HEK293 (cell line): ENCODE measurements at regions not wholly inside any gene's neighbourhood (a gene's known extent, or its start where the extent isn't known, plus 50 kb on each side); places are given as distances from the start of the nearest gene placed in this dataset.

Source experiments
- CTCF ChIA-PET: fragments of 350-600 bp; formaldehyde crosslinking; extraction: SDS; loops from one replicate; lab custom pipeline; 2021; ENCODE audit warnings: antibody characterized with exemption; lab: Yijun Ruan, JAX
- POLR2A ChIA-PET: fragments of 300-600 bp; formaldehyde crosslinking; extraction: SDS; loops from one replicate; lab custom pipeline; 2020; ENCODE audit warnings: antibody characterized with exemption, inconsistent platforms; lab: Yijun Ruan, JAX
- H3K27ac ChIP-seq: fragments of 200-500 bp; sonication (Bioruptor generic); 2 replicates; pipeline ENCODE4 v1.5.1; 2014; ENCODE audit warnings: low read depth, low read length, control low read depth, inconsistent platforms; ENCODE audit errors: extremely low read depth
- H3K36me3 ChIP-seq, 2 experiments: fragments of 200-500 bp in 1 of 2; sonication (Bioruptor generic) in 1 of 2; 1 replicate in 1 of 2; 2 replicates in 1 of 2; pipeline ENCODE4 v1.5.1; 2014 to 2017; ENCODE audit warnings: inconsistent platforms in 2 of 2, low read length in 2 of 2; ENCODE audit not compliant: control insufficient read depth in 2 of 2, insufficient read depth in 1 of 2
- H3K4me1 ChIP-seq: fragments of 200-500 bp; sonication (Bioruptor generic); 2 replicates; pipeline ENCODE4 v1.5.1; 2014; ENCODE audit warnings: mild to moderate bottlenecking, low read length, inconsistent platforms; ENCODE audit not compliant: control insufficient read depth, insufficient read depth
- H3K4me3 ChIP-seq: 2 replicates; pipeline ENCODE4 v1.5.1; 2011; ENCODE audit warnings: low read depth, mild to moderate bottlenecking, control low read depth, low read length, moderate library complexity
- H3K9me3 ChIP-seq: fragments of 200-500 bp; sonication (Bioruptor generic); 2 replicates; pipeline ENCODE4 v1.5.1; 2014; ENCODE audit warnings: low read depth, low read length, inconsistent platforms; ENCODE audit not compliant: control insufficient read depth, insufficient read depth
- ATF2 ChIP-seq: fragments of 450-650 bp; formaldehyde crosslinking; IDR thresholded peaks from 2 replicates; pipeline ENCODE4 v1.5.1; 2016; ENCODE audit warnings: missing biosample characterization, missing genetic modification characterization, low read depth
- MYNN ChIP-seq: fragments of 450-650 bp; formaldehyde crosslinking; IDR thresholded peaks from 2 replicates; pipeline ENCODE4 v1.5.1; 2016; ENCODE audit warnings: missing biosample characterization, missing genetic modification characterization, borderline replicate concordance
- PATZ1 ChIP-seq: fragments of 450-650 bp; formaldehyde crosslinking; IDR thresholded peaks from 2 replicates; pipeline ENCODE4 v1.5.1; 2016; ENCODE audit warnings: missing biosample characterization, missing genetic modification characterization
- PRDM1 ChIP-seq: fragments of 450-650 bp; formaldehyde crosslinking; IDR thresholded peaks from 2 replicates; pipeline ENCODE4; 2016; ENCODE audit warnings: missing biosample characterization, missing genetic modification characterization
- TCF7L2 ChIP-seq: IDR thresholded peaks from 2 replicates; pipeline ENCODE4 v1.6.1; 2011; ENCODE audit warnings: low read depth, mild to moderate bottlenecking, inconsistent platforms, low read length, moderate library complexity, borderline replicate concordance
- ZNF121 ChIP-seq: fragments of 450-650 bp; formaldehyde crosslinking; IDR thresholded peaks from 2 replicates; pipeline ENCODE4 v1.5.1; 2016; ENCODE audit warnings: missing biosample characterization, missing genetic modification characterization
- ZNF366 ChIP-seq: fragments of 450-650 bp; formaldehyde crosslinking; conservative IDR thresholded peaks from 2 replicates; pipeline ENCODE4 v1.5.1; 2016; ENCODE audit warnings: missing biosample characterization, missing genetic modification characterization
- ZNF404 ChIP-seq: fragments of 450-650 bp; formaldehyde crosslinking; IDR thresholded peaks from 2 replicates; pipeline ENCODE4 v1.5.1; 2017; ENCODE audit warnings: missing biosample characterization, missing genetic modification characterization
- ZNF704 ChIP-seq: fragments of 450-650 bp; formaldehyde crosslinking; IDR thresholded peaks from 2 replicates; pipeline ENCODE4 v1.5.1; 2016; ENCODE audit warnings: missing biosample characterization, missing genetic modification characterization
- TF ChIP-seq, protein P1 (sequence below): fragments of 450-650 bp; formaldehyde crosslinking; IDR thresholded peaks from 2 replicates; pipeline ENCODE4 v1.5.1; 2017; ENCODE audit warnings: missing biosample characterization, mild to moderate bottlenecking, missing genetic modification characterization, moderate library complexity
- TF ChIP-seq, protein P2 (sequence below): fragments of 450-650 bp; formaldehyde crosslinking; IDR thresholded peaks from 2 replicates; pipeline ENCODE4 v1.5.1; 2016; ENCODE audit warnings: missing biosample characterization, missing genetic modification characterization
- TF ChIP-seq, protein P3 (sequence below): fragments of 450-650 bp; formaldehyde crosslinking; IDR thresholded peaks from 2 replicates; pipeline ENCODE4 v1.5.1; 2016; ENCODE audit warnings: missing biosample characterization, missing genetic modification characterization, borderline replicate concordance

DNA sequence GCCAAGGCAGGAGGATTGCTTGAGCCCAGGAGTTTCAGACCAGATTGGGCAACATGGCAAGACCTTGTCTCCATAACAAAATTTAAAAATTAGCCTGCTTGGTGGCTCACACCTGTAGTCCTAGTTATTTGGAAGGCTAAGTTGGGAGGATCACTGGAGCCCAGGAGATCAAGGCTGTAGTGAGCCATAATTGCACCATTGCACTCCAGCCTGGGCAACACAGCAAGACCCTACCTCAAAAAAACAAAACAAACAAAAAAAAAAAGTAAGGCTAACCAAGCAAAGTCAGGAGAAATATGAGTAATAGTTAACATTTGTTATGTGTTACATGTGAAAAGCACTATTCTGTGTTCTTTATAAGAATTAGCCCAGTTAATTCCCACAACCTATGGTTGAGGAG, 74.7 kb downstream of the FOXB2 start:
- peaks cover 8% of the 10 kb centered on the region for H3K4me1 ChIP-seq
- no peak overlapping the region for H3K27ac ChIP-seq
- H3K4me3 ChIP-seq, result no peak overlapping the region
- H3K9me3 ChIP-seq, result no peaks in the 10 kb centered on the region
- H3K36me3 ChIP-seq, result no peaks in the 10 kb centered on the region
- TF ChIP-seq ZNF366 (tag by site-specific recombination) (no peak), ZNF121 (tag by site-specific recombination) (peak; percentile 73)
- CTCF ChIA-PET, result interaction anchor here (0.6 to 0.7 kb wide), 2 partner anchors 85 to 293 kb away, joined by 3 to 5 read pairs; no protein-coding TSS in a partner anchor
- POLR2A ChIA-PET, result no interaction called here

DNA sequence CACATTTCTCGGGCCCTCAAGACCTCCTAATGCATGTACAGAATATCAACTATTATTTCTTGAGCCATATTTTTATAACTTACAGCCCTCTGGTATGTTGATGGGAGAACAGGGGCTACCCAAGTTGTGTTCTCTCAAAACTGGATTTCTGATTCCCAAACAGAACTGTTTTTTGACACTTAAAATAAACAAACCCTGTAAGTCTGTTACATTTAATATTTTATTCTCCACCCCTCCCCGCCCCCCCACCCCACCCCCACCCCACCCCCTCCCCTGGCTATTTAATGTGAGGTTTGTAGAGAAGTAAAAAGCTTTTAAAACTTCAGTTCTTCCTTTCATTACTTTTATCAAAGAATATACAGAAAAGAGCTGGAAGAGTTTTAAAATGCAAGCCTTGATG, 77.9 kb downstream of the FOXB2 start:
- Histone ChIP-seq H3K4me1 (peaks cover 8% of the 10 kb centered on the region), H3K4me3 (no peak overlapping the region), H3K36me3 (no peaks in the 10 kb centered on the region), H3K27ac (no peak overlapping the region), H3K9me3 (no peaks in the 10 kb centered on the region)
- TF ChIP-seq, protein P1, sequence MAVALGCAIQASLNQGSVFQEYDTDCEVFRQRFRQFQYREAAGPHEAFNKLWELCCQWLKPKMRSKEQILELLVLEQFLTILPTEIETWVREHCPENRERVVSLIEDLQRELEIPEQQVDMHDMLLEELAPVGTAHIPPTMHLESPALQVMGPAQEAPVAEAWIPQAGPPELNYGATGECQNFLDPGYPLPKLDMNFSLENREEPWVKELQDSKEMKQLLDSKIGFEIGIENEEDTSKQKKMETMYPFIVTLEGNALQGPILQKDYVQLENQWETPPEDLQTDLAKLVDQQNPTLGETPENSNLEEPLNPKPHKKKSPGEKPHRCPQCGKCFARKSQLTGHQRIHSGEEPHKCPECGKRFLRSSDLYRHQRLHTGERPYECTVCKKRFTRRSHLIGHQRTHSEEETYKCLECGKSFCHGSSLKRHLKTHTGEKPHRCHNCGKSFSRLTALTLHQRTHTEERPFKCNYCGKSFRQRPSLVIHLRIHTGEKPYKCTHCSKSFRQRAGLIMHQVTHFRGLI, result no peak
- TF ChIP-seq ZNF704 (tag by site-specific recombination), result no peak
- no peak for TF ChIP-seq MYNN (tag by site-specific recombination)
- TF ChIP-seq ZNF404 (tag by site-specific recombination), result no peak
- TF ChIP-seq, protein P2, sequence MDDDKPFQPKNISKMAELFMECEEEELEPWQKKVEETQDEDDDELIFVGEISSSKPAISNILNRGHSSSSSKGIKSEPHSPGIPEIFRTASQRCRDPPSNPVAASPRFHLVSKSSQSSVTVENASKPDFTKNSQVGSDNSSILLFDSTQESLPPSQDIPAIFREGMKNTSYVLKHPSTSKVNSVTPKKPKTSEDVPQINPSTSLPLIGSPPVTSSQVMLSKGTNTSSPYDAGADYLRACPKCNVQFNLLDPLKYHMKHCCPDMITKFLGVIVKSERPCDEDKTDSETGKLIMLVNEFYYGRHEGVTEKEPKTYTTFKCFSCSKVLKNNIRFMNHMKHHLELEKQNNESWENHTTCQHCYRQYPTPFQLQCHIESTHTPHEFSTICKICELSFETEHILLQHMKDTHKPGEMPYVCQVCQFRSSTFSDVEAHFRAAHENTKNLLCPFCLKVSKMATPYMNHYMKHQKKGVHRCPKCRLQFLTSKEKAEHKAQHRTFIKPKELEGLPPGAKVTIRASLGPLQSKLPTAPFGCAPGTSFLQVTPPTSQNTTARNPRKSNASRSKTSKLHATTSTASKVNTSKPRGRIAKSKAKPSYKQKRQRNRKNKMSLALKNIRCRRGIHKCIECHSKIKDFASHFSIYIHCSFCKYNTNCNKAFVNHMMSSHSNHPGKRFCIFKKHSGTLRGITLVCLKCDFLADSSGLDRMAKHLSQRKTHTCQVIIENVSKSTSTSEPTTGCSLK (tag by site-specific recombination), result no peak
- TF ChIP-seq PRDM1 (tag by site-specific recombination), result no peak
- TF ChIP-seq, protein P3, sequence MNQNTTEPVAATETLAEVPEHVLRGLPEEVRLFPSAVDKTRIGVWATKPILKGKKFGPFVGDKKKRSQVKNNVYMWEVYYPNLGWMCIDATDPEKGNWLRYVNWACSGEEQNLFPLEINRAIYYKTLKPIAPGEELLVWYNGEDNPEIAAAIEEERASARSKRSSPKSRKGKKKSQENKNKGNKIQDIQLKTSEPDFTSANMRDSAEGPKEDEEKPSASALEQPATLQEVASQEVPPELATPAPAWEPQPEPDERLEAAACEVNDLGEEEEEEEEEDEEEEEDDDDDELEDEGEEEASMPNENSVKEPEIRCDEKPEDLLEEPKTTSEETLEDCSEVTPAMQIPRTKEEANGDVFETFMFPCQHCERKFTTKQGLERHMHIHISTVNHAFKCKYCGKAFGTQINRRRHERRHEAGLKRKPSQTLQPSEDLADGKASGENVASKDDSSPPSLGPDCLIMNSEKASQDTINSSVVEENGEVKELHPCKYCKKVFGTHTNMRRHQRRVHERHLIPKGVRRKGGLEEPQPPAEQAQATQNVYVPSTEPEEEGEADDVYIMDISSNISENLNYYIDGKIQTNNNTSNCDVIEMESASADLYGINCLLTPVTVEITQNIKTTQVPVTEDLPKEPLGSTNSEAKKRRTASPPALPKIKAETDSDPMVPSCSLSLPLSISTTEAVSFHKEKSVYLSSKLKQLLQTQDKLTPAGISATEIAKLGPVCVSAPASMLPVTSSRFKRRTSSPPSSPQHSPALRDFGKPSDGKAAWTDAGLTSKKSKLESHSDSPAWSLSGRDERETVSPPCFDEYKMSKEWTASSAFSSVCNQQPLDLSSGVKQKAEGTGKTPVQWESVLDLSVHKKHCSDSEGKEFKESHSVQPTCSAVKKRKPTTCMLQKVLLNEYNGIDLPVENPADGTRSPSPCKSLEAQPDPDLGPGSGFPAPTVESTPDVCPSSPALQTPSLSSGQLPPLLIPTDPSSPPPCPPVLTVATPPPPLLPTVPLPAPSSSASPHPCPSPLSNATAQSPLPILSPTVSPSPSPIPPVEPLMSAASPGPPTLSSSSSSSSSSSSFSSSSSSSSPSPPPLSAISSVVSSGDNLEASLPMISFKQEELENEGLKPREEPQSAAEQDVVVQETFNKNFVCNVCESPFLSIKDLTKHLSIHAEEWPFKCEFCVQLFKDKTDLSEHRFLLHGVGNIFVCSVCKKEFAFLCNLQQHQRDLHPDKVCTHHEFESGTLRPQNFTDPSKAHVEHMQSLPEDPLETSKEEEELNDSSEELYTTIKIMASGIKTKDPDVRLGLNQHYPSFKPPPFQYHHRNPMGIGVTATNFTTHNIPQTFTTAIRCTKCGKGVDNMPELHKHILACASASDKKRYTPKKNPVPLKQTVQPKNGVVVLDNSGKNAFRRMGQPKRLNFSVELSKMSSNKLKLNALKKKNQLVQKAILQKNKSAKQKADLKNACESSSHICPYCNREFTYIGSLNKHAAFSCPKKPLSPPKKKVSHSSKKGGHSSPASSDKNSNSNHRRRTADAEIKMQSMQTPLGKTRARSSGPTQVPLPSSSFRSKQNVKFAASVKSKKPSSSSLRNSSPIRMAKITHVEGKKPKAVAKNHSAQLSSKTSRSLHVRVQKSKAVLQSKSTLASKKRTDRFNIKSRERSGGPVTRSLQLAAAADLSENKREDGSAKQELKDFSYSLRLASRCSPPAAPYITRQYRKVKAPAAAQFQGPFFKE, result no peak
- TF ChIP-seq ATF2 (tag by site-specific recombination), result no peak
- TF ChIP-seq PATZ1 (tag by site-specific recombination), result no peak
- no peak for TF ChIP-seq TCF7L2
- ChIA-PET CTCF (no interaction called here), POLR2A (no interaction called here)
